GM12878 (cell line): ENCODE measurements at regions not wholly inside any gene's neighbourhood (a gene's known extent, or its start where the extent isn't known, plus 50 kb on each side); places are given as distances from the start of the nearest gene placed in this dataset.

ENCODE experiments used
- ATF7 ChIP-seq: fragments of 450-650 bp; IDR thresholded peaks from 2 replicates; pipeline ENCODE4 v1.6.1; 2016; ENCODE audit warnings: low read depth, mild to moderate bottlenecking
- CHD2 ChIP-seq: IDR thresholded peaks from 2 replicates; pipeline ENCODE4 v1.6.1; 2011; ENCODE audit warnings: low read depth, low read length, improper control_type of control experiment, borderline replicate concordance
- CTCF ChIP-seq, 3 experiments: IDR thresholded peaks in 2 of 3; conservative IDR thresholded peaks in 1 of 3; 2 replicates each; pipeline ENCODE4 v1.5.1; 2011; ENCODE audit warnings: low read depth in 3 of 3, low read length in 3 of 3, mild to moderate bottlenecking in 3 of 3, control low read depth in 2 of 3, moderate library complexity in 2 of 3, inconsistent platforms in 1 of 3, mixed read lengths in 1 of 3; ENCODE audit not compliant: control insufficient read depth in 2 of 3, insufficient read depth in 1 of 3; ENCODE audit errors: extremely low read depth in 1 of 3
- EGR1 ChIP-seq, 2 experiments: IDR thresholded peaks; 1 replicate in 1 of 2; 2 replicates in 1 of 2; pipeline ENCODE4 v1.6.1; 2011 to 2012; ENCODE audit warnings: low read depth in 2 of 2, low read length in 2 of 2, borderline replicate concordance in 1 of 2, mild to moderate bottlenecking in 1 of 2, moderate library complexity in 1 of 2
- ELK1 ChIP-seq: IDR thresholded peaks from 2 replicates; pipeline ENCODE4 v1.6.1; 2012; ENCODE audit warnings: low read depth, low read length, improper control_type of control experiment
- GABPA ChIP-seq: IDR thresholded peaks from 2 replicates; pipeline ENCODE4 v1.6.1; 2014; ENCODE audit warnings: antibody characterized with exemption, low read depth, mild to moderate bottlenecking, inconsistent platforms
- NFYB ChIP-seq: IDR thresholded peaks from 2 replicates; pipeline ENCODE4 v1.6.1; 2011; ENCODE audit warnings: low read depth, mild to moderate bottlenecking, low read length, improper control_type of control experiment, moderate library complexity; ENCODE audit not compliant: insufficient read depth
- NRF1 ChIP-seq: conservative IDR thresholded peaks from 2 replicates; pipeline ENCODE4 v1.6.1; 2011; ENCODE audit warnings: mild to moderate bottlenecking, low read depth, low read length, improper control_type of control experiment
- SREBF1 ChIP-seq: IDR thresholded peaks from 2 replicates; pipeline ENCODE4 v1.6.1; 2012; ENCODE audit warnings: mild to moderate bottlenecking, low read length
- SUPT20H ChIP-seq: IDR thresholded peaks from 2 replicates; pipeline ENCODE4 v1.6.1; 2011; ENCODE audit warnings: low read depth, mild to moderate bottlenecking, low read length, moderate library complexity, borderline replicate concordance; ENCODE audit not compliant: control insufficient read depth
- TARDBP ChIP-seq: IDR thresholded peaks from 2 replicates; pipeline ENCODE4 v1.6.1; 2016; ENCODE audit warnings: borderline replicate concordance
- USF1 ChIP-seq: IDR thresholded peaks from 2 replicates; pipeline ENCODE4 v1.6.1; 2011; ENCODE audit warnings: borderline replicate concordance, low read depth, mild to moderate bottlenecking, moderate library complexity, mixed read lengths, low read length; ENCODE audit not compliant: insufficient read depth; ENCODE audit errors: extremely low read length
- USF2 ChIP-seq: IDR thresholded peaks from 2 replicates; pipeline ENCODE4 v1.6.1; 2011; ENCODE audit warnings: low read depth, low read length, improper control_type of control experiment, borderline replicate concordance

GRCh38 chr6:85824329-85824728 is 181.6 kb upstream of the SYNCRIP start:
- TF ChIP-seq ELK1 (no peak), ATF7 (no peak), EGR1 (IDR thresholded peaks at IDR 0.05; ENCODE audit: borderline replicate concordance in 1 of 2, low read depth in 2 of 2, low read length in 2 of 2) (no peak), GABPA (no peak), NRF1 (no peak), USF1 (no peak), SREBF1 (no peak), NFYB (no peak), CHD2 (no peak), TARDBP (no peak), CTCF (IDR thresholded peaks at IDR 0.05 in 2 of 3, conservative IDR thresholded peaks at IDR 0.05 in 1 of 3; ENCODE audit: control insufficient read depth in 2 of 3, extremely low read depth in 1 of 3, insufficient read depth in 1 of 3, low read depth in 3 of 3, low read length in 3 of 3) (no peak), USF2 (no peak), SUPT20H (no peak)
